A204.1 (cell line): ENCODE measurements at regions not wholly inside any gene's neighbourhood (a gene's known extent, or its start where the extent isn't known, plus 50 kb on each side); places are given as distances from the start of the nearest gene placed in this dataset.

ENCODE experiments used
- FAIRE-seq: peaks from 2 replicates; lab custom pipeline; 2012; peaks lifted over from hg19 to GRCh38; lab: Jason Lieb, UNC

GRCh38 chr20:24056491-24056890 is 67.9 kb upstream of the GGTLC1 start:
- FAIRE-seq = no peak

GRCh38 chr20:24052599-24053275 is 64.2 kb upstream of the GGTLC1 start:
- no peak for FAIRE-seq

- no peak for FAIRE-seq
Observed at GRCh38 chr20:24051160-24051559, 62.6 kb upstream of the GGTLC1 start.

GRCh38 chr20:24050119-24050518 is 61.5 kb upstream of the GGTLC1 start:
- no peak for FAIRE-seq

- no peak for FAIRE-seq
Observed at GRCh38 chr20:24049081-24049480, 60.5 kb upstream of the GGTLC1 start.

- no peak for FAIRE-seq
Observed at GRCh38 chr20:24048024-24048611, 59.5 kb upstream of the GGTLC1 start.

- no peak for FAIRE-seq
Observed at GRCh38 chr20:24046888-24047287, 58.3 kb upstream of the GGTLC1 start.

GRCh38 chr20:24045621-24046318 is 57.2 kb upstream of the GGTLC1 start:
- FAIRE-seq = no peak

GRCh38 chr20:24043294-24043693 is 54.7 kb upstream of the GGTLC1 start:
- no peak for FAIRE-seq

GRCh38 chr20:24042646-24043045 is 54.1 kb upstream of the GGTLC1 start:
- FAIRE-seq = no peak

- FAIRE-seq = no peak
Observed at GRCh38 chr20:24040896-24041459, 52.4 kb upstream of the GGTLC1 start.

- FAIRE-seq = no peak
Observed at GRCh38 chr20:24039196-24039595, 50.6 kb upstream of the GGTLC1 start.
